H1 (cell line): ENCODE measurements at regions not wholly inside any gene's neighbourhood (a gene's known extent, or its start where the extent isn't known, plus 50 kb on each side); places are given as distances from the start of the nearest gene placed in this dataset.

ENCODE experiments used
- CHD2 ChIP-seq: IDR thresholded peaks from 2 replicates; pipeline ENCODE4 v1.6.1; 2012; ENCODE audit warnings: low read length, improper control_type of control experiment
- CHD7 ChIP-seq: fragments of 300-600 bp; sonication (generic); IDR thresholded peaks from 2 replicates; pipeline ENCODE4 v1.7.1; 2012; ENCODE audit warnings: low read length, moderate library complexity, mild to moderate bottlenecking, inconsistent platforms; ENCODE audit not compliant: insufficient replicate concordance
- CTCF ChIP-seq, 3 experiments: IDR thresholded peaks; 1 replicate in 2 of 3; 2 replicates in 1 of 3; pipeline versions ENCODE4 v1.5.1 to v1.6.1; 2011; ENCODE audit warnings: low read length in 3 of 3, mild to moderate bottlenecking in 3 of 3, inconsistent platforms in 2 of 3, low read depth in 1 of 3, moderate library complexity in 1 of 3; ENCODE audit not compliant: insufficient read depth in 1 of 3; ENCODE audit errors: control extremely low read depth in 1 of 3
- EP300 ChIP-seq, 2 experiments: IDR thresholded peaks; 1 replicate in 1 of 2; 2 replicates in 1 of 2; pipeline ENCODE4 v1.6.1; 2011 to 2012; ENCODE audit warnings: low read depth in 2 of 2, low read length in 2 of 2, mild to moderate bottlenecking in 2 of 2, borderline replicate concordance in 1 of 2, inconsistent platforms in 1 of 2, moderate library complexity in 1 of 2
- JUN ChIP-seq: IDR thresholded peaks from 2 replicates; pipeline ENCODE4 v1.6.1; 2011; ENCODE audit warnings: low read depth, mild to moderate bottlenecking, improper control_type of control experiment, low read length
- POLR2A ChIP-seq, 2 experiments: IDR thresholded peaks; 1 replicate in 1 of 2; 2 replicates in 1 of 2; pipeline ENCODE4 v1.6.1; 2011; ENCODE audit warnings: low read depth in 2 of 2, low read length in 2 of 2, mild to moderate bottlenecking in 2 of 2; ENCODE audit errors: control extremely low read depth in 1 of 2
- RXRA ChIP-seq: IDR thresholded peaks from 2 replicates; pipeline ENCODE4 v1.6.1; 2011; ENCODE audit warnings: low read depth, mild to moderate bottlenecking, low read length, moderate library complexity; ENCODE audit not compliant: insufficient read depth
- SRF ChIP-seq: IDR thresholded peaks from 2 replicates; pipeline ENCODE4 v1.6.1; 2011; ENCODE audit warnings: mild to moderate bottlenecking, low read depth, low read length, moderate library complexity
- SUZ12 ChIP-seq: fragments of 200-600 bp; sonication (generic); IDR thresholded peaks from 2 replicates; pipeline ENCODE4 v1.6.1; 2012; ENCODE audit warnings: mild to moderate bottlenecking, inconsistent platforms, low read length, moderate library complexity, mixed read lengths
- TCF12 ChIP-seq: IDR thresholded peaks from 2 replicates; pipeline ENCODE4 v1.6.1; 2011; ENCODE audit warnings: low read depth, mild to moderate bottlenecking, low read length

GRCh38 chr11:23885801-23886200 lies 611.1 kb upstream of the LUZP2 start:
- TF ChIP-seq RXRA = no peak
- no peak for TF ChIP-seq EP300 (IDR thresholded peaks at IDR 0.05; ENCODE audit: borderline replicate concordance in 1 of 2, low read depth in 2 of 2, low read length in 2 of 2)
- TF ChIP-seq POLR2A (IDR thresholded peaks at IDR 0.05; ENCODE audit: control extremely low read depth in 1 of 2, low read depth in 2 of 2, low read length in 2 of 2) = no peak
- no peak for TF ChIP-seq SUZ12
- TF ChIP-seq CTCF (IDR thresholded peaks at IDR 0.05; ENCODE audit: control extremely low read depth in 1 of 3, insufficient read depth in 1 of 3, low read depth in 1 of 3, low read length in 3 of 3) = no peak
- no peak for TF ChIP-seq JUN
- TF ChIP-seq TCF12 = no peak
- no peak for TF ChIP-seq CHD7
- no peak for TF ChIP-seq CHD2
- TF ChIP-seq SRF = no peak
